HCT116 (cell line): ENCODE measurements at regions not wholly inside any gene's neighbourhood (a gene's known extent, or its start where the extent isn't known, plus 50 kb on each side); places are given as distances from the start of the nearest gene placed in this dataset.

Source experiments
- ATAC-seq: fragments of 200-7000 bp; cut with Tn5 transposase; 2 replicates; pipeline ENCODE4 v1.9.1; 2020; ENCODE audit warnings: mild to moderate bottlenecking, moderate library complexity
- BruUV-seq: library from RNA; stranded (reverse); fragments of 400-500 nt; replicated peaks from 2 replicates; lab custom pipeline; 2021; lab: Mats Ljungman, UMichigan
- CTCF ChIA-PET: fragments of 300-600 bp; sonication (Branson Sonifier 250); formaldehyde crosslinking; loops from one replicate; lab custom pipeline; 2021; ENCODE audit warnings: antibody characterized with exemption; lab: Charles Lee
- POLR2A ChIA-PET: fragments of 300-600, 350-600 bp; sonication (Branson Sonifier 250); formaldehyde crosslinking; loops from one replicate; lab custom pipeline; 2021; ENCODE audit warnings: antibody characterized with exemption; lab: Charles Lee
- RAD21 ChIA-PET, 2 experiments: fragments of 300-600 bp; sonication (Branson Sonifier 250); formaldehyde crosslinking; loops; one replicate each; lab custom pipeline; 2023; ENCODE audit warnings: low total read pairs in 2 of 2; ENCODE audit not compliant: uncharacterized antibody in 2 of 2, unreplicated experiment in 2 of 2, low non-redundant PET in 1 of 2; lab: Charles Lee
- DNase-seq: peaks from one replicate; pipeline ENCODE4 v3.0.0-alpha.2; 2010; ENCODE audit warnings: low read depth, low spot score
- H2AFZ ChIP-seq: fragments of 200-600 bp; shearing (Covaris generic), sonication (generic); 2 replicates; pipeline ENCODE4 v1.6.1; 2017; ENCODE audit warnings: low read depth, mixed run types, mixed read lengths, antibody characterized with exemption, low read length; ENCODE audit not compliant: poor library complexity, severe bottlenecking
- H3K27ac ChIP-seq: 2 replicates; pipeline ENCODE4 v1.5.1; 2012; ENCODE audit warnings: low read depth, low read length
- H3K27me3 ChIP-seq: fragments of 200-600 bp; sonication (generic); 2 replicates; pipeline ENCODE4 v1.6.1; 2016; ENCODE audit warnings: mixed run types, low read length, mixed read lengths; ENCODE audit not compliant: insufficient read depth
- H3K36me3 ChIP-seq, 2 experiments: fragments of 200-500 bp in 1 of 2; fragments of 200-600 bp in 1 of 2; sonication (Bioruptor generic) in 1 of 2; sonication (generic) in 1 of 2; 2 replicates each; pipeline versions ENCODE4 v1.5.1 to v1.6.1; 2014 to 2016; ENCODE audit warnings: low read length in 2 of 2, inconsistent platforms in 1 of 2, mixed read lengths in 1 of 2, mixed run types in 1 of 2; ENCODE audit not compliant: insufficient read depth in 2 of 2, control insufficient read depth in 1 of 2
- H3K4me1 ChIP-seq, 2 experiments: fragments of 200-600 bp in 1 of 2; sonication (generic) in 1 of 2; 2 replicates each; pipeline versions ENCODE4 v1.5.1 to v1.6.1; 2012 to 2017; ENCODE audit warnings: low read length in 2 of 2, inconsistent platforms in 1 of 2, mild to moderate bottlenecking in 1 of 2, mixed read lengths in 1 of 2, mixed run types in 1 of 2, moderate library complexity in 1 of 2; ENCODE audit not compliant: insufficient read depth in 2 of 2, control insufficient read depth in 1 of 2
- H3K4me2 ChIP-seq: fragments of 200-600 bp; sonication (generic); 2 replicates; pipeline ENCODE4 v1.6.1; 2017; ENCODE audit warnings: mixed run types, low read length, mixed read lengths
- H3K4me3 ChIP-seq, 2 experiments: fragments of 200-600 bp in 1 of 2; sonication (generic) in 1 of 2; replicated peaks in 1 of 2; 2 replicates each; pipeline ENCODE4 v1.5.1; 2011 to 2016; ENCODE audit warnings: low read length in 2 of 2, control low read depth in 1 of 2, low read depth in 1 of 2, mild to moderate bottlenecking in 1 of 2, mixed read lengths in 1 of 2, mixed run types in 1 of 2
- H3K79me2 ChIP-seq: fragments of 200-600 bp; sonication (generic); 2 replicates; pipeline ENCODE4 v1.6.1; 2017; ENCODE audit warnings: mild to moderate bottlenecking, mixed run types, low read length, moderate library complexity, mixed read lengths; ENCODE audit not compliant: insufficient read depth
- H3K9ac ChIP-seq: fragments of 200-600 bp; sonication (generic); 2 replicates; pipeline ENCODE4 v1.6.1; 2016; ENCODE audit warnings: low read length, mixed read lengths
- H3K9me2 ChIP-seq: fragments of 200-600 bp; sonication (generic), shearing (Covaris generic); 2 replicates; pipeline ENCODE4 v1.6.1; 2017; ENCODE audit warnings: mixed run types, mild to moderate bottlenecking, moderate library complexity; ENCODE audit not compliant: insufficient read depth
- H3K9me3 ChIP-seq, 2 experiments: fragments of 200-500 bp in 1 of 2; fragments of 200-600 bp in 1 of 2; sonication (Bioruptor generic) in 1 of 2; sonication (generic) in 1 of 2; 2 replicates each; pipeline ENCODE4 v1.6.1; 2014 to 2017; ENCODE audit warnings: low read length in 2 of 2, mixed read lengths in 2 of 2, inconsistent platforms in 1 of 2, low read depth in 1 of 2, mild to moderate bottlenecking in 1 of 2, mixed run types in 1 of 2, moderate library complexity in 1 of 2; ENCODE audit not compliant: control insufficient read depth in 1 of 2, insufficient read depth in 1 of 2
- H4K20me1 ChIP-seq: fragments of 200-600 bp; sonication (generic), shearing (Covaris generic); 2 replicates; pipeline ENCODE4 v1.6.1; 2017; ENCODE audit warnings: mixed run types, mild to moderate bottlenecking, moderate library complexity; ENCODE audit not compliant: insufficient read depth
- CBX3 ChIP-seq: IDR thresholded peaks from 2 replicates; pipeline ENCODE4 v1.6.1; 2012; ENCODE audit warnings: low read depth
- CEBPB ChIP-seq: IDR thresholded peaks from 2 replicates; pipeline ENCODE4 v1.6.1; 2012; ENCODE audit warnings: low read depth
- EZH2phosphoT487 ChIP-seq: fragments of 200-600 bp; IDR thresholded peaks from 2 replicates; pipeline ENCODE4 v1.6.1; 2018; ENCODE audit warnings: antibody characterized with exemption, borderline replicate concordance
- FOSL1 ChIP-seq: IDR thresholded peaks from 2 replicates; pipeline ENCODE4 v1.6.1; 2012; ENCODE audit warnings: low read depth
- JUND ChIP-seq: IDR thresholded peaks from 2 replicates; pipeline ENCODE4 v1.6.1; 2012
- POLR2AphosphoS5 ChIP-seq: IDR thresholded peaks from 2 replicates; pipeline ENCODE4 v1.6.1; 2011; ENCODE audit warnings: mild to moderate bottlenecking, low read depth, low read length, moderate library complexity
- SIN3A ChIP-seq: IDR thresholded peaks from 2 replicates; pipeline ENCODE4 v1.6.1; 2012; ENCODE audit warnings: low read depth
- SP1 ChIP-seq: IDR thresholded peaks from 2 replicates; pipeline ENCODE4 v1.6.1; 2012; ENCODE audit warnings: low read depth
- SRF ChIP-seq: IDR thresholded peaks from 2 replicates; pipeline ENCODE4 v1.6.1; 2012; ENCODE audit warnings: low read depth
- TCF7L2 ChIP-seq: IDR thresholded peaks from 2 replicates; pipeline ENCODE4 v1.7.0; 2011; ENCODE audit warnings: borderline replicate concordance, inconsistent platforms; ENCODE audit not compliant: insufficient read depth, insufficient read length; ENCODE audit errors: extremely low read depth
- YY1 ChIP-seq: IDR thresholded peaks from 2 replicates; pipeline ENCODE4 v1.6.1; 2011; ENCODE audit warnings: low read length, low read depth, moderate library complexity, mild to moderate bottlenecking; ENCODE audit not compliant: insufficient replicate concordance; ENCODE audit errors: extremely low read depth
- ZFX ChIP-seq: fragments of 450-650 bp; IDR thresholded peaks from 2 replicates; pipeline ENCODE4 v1.6.1; 2017
- ZNF274 ChIP-seq: fragments of 200-500 bp; sonication (Bioruptor generic); IDR thresholded peaks from 2 replicates; pipeline ENCODE4 v1.6.1; 2014; ENCODE audit warnings: mild to moderate bottlenecking, low read depth, low read length, inconsistent platforms
- intact Hi-C: fragments of 100-400 bp; cut with micrococcal nuclease; formaldehyde crosslinking; loops from 2 replicates; pipeline ENCODE4 v1.10.0; 2022
- TF ChIP-seq, protein P1 (sequence below): IDR thresholded peaks from 2 replicates; pipeline ENCODE4 v1.6.1; 2012; ENCODE audit warnings: low read depth
- TF ChIP-seq, protein P2 (sequence below): IDR thresholded peaks from 2 replicates; pipeline ENCODE4 v1.6.1; 2012
- TF ChIP-seq, protein P3 (sequence below), 3 experiments: fragments of 200-600 bp in 1 of 3; sonication (generic) in 1 of 3; IDR thresholded peaks in 2 of 3; conservative IDR thresholded peaks in 1 of 3; 2 replicates each; pipeline ENCODE4 v1.5.1; 2012 to 2017; ENCODE audit warnings: low read depth in 2 of 3, low read length in 2 of 3, antibody characterized with exemption in 1 of 3, borderline replicate concordance in 1 of 3, control low read depth in 1 of 3, mild to moderate bottlenecking in 1 of 3, mixed read lengths in 1 of 3, mixed run types in 1 of 3, moderate library complexity in 1 of 3; ENCODE audit not compliant: insufficient read depth in 1 of 3
- TF ChIP-seq, protein P4 (sequence below): IDR thresholded peaks from 2 replicates; pipeline ENCODE4 v1.6.1; 2012

DNA sequence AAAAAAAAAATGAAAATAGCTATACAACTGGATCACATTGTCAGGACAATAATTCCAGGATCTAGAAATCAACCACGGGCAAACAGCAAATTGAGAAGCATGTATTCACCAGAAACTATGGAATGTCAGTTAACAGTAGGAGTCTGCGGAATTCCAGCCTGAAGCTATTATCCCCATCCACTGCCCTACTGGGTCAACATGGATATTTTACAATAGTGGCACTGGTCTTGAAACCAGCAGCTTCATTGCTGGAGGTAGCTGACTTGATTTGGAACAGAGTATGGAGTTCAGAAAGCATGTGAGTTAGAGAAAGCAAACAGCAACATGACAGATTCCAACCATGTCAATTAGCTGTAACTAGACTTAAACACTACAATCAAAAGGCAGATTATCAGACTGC is 55.7 kb upstream of the PDE1A start:
- POLR2A ChIA-PET: no interaction called here
- CTCF ChIA-PET: no interaction called here
- no peak overlapping the region for H3K4me2 ChIP-seq
- RAD21 ChIA-PET: no interaction called here
- no peak for ATAC-seq
- no peak overlapping the region for H2AFZ ChIP-seq
- no peaks in the 10 kb centered on the region for H3K79me2 ChIP-seq
- H3K4me3 ChIP-seq: no peak overlapping the region
- no peak for DNase-seq
- no peaks in the 10 kb centered on the region for H3K9me2 ChIP-seq
- H3K9me3 ChIP-seq: no peaks in the 10 kb centered on the region
- H3K4me1 ChIP-seq: no peaks in the 10 kb centered on the region
- no peaks in the 10 kb centered on the region for H3K27me3 ChIP-seq
- H3K27ac ChIP-seq: no peak overlapping the region
- intact Hi-C loops: no loop called here
- H3K9ac ChIP-seq: no peak overlapping the region
- BruUV-seq: no TSS peak
- no peaks in the 10 kb centered on the region for H3K36me3 ChIP-seq
- TF ChIP-seq ZNF274 (no peak), YY1 (no peak), JUND (no peak), EZH2phosphoT487 (no peak), SIN3A (no peak), CEBPB (no peak)
- TF ChIP-seq, protein P1, sequence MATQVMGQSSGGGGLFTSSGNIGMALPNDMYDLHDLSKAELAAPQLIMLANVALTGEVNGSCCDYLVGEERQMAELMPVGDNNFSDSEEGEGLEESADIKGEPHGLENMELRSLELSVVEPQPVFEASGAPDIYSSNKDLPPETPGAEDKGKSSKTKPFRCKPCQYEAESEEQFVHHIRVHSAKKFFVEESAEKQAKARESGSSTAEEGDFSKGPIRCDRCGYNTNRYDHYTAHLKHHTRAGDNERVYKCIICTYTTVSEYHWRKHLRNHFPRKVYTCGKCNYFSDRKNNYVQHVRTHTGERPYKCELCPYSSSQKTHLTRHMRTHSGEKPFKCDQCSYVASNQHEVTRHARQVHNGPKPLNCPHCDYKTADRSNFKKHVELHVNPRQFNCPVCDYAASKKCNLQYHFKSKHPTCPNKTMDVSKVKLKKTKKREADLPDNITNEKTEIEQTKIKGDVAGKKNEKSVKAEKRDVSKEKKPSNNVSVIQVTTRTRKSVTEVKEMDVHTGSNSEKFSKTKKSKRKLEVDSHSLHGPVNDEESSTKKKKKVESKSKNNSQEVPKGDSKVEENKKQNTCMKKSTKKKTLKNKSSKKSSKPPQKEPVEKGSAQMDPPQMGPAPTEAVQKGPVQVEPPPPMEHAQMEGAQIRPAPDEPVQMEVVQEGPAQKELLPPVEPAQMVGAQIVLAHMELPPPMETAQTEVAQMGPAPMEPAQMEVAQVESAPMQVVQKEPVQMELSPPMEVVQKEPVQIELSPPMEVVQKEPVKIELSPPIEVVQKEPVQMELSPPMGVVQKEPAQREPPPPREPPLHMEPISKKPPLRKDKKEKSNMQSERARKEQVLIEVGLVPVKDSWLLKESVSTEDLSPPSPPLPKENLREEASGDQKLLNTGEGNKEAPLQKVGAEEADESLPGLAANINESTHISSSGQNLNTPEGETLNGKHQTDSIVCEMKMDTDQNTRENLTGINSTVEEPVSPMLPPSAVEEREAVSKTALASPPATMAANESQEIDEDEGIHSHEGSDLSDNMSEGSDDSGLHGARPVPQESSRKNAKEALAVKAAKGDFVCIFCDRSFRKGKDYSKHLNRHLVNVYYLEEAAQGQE: no peak
- H4K20me1 ChIP-seq: no peaks in the 10 kb centered on the region

DNA sequence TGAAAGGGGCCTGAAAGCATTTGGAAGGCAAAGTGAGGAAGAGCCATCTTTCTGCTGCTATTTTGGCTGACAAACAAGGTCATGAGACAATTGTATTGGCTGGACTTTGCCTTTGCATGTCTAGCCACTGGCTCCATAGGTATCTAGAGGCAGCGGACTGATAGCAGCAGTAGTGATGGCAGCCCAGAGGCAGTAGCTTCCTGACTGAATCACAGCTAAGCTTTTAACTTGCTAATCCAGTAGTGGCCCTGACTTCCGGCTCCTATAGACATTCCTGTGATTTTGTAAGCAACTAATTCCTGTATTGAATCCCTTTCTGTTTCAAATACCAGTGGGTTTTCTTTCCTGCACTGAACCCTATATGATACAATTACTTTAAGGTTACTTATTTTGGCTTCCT is 69.8 kb upstream of the PDE1A start:
- Histone ChIP-seq H3K4me3 (no peak overlapping the region), H3K9me2 (no peaks in the 10 kb centered on the region), H3K27me3 (no peaks in the 10 kb centered on the region), H3K27ac (no peak overlapping the region), H3K36me3 (no peaks in the 10 kb centered on the region), H3K4me1 (no peaks in the 10 kb centered on the region), H3K9ac (no peak overlapping the region), H3K79me2 (no peaks in the 10 kb centered on the region), H4K20me1 (no peaks in the 10 kb centered on the region), H3K4me2 (no peak overlapping the region), H2AFZ (no peak overlapping the region), H3K9me3 (no peaks in the 10 kb centered on the region)
- BruUV-seq: no TSS peak
- RAD21 ChIA-PET: no interaction called here
- POLR2A ChIA-PET: no interaction called here
- ATAC-seq (no peak), DNase-seq (no peak)
- CTCF ChIA-PET: no interaction called here
- intact Hi-C loops: no loop called here
- TF ChIP-seq TCF7L2: no peak
- no peak for TF ChIP-seq POLR2AphosphoS5
- TF ChIP-seq FOSL1: no peak
- no peak for TF ChIP-seq YY1
- TF ChIP-seq SP1: no peak
- no peak for TF ChIP-seq ZFX
- TF ChIP-seq, protein P2, sequence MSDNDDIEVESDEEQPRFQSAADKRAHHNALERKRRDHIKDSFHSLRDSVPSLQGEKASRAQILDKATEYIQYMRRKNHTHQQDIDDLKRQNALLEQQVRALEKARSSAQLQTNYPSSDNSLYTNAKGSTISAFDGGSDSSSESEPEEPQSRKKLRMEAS: no peak
- TF ChIP-seq, protein P3, sequence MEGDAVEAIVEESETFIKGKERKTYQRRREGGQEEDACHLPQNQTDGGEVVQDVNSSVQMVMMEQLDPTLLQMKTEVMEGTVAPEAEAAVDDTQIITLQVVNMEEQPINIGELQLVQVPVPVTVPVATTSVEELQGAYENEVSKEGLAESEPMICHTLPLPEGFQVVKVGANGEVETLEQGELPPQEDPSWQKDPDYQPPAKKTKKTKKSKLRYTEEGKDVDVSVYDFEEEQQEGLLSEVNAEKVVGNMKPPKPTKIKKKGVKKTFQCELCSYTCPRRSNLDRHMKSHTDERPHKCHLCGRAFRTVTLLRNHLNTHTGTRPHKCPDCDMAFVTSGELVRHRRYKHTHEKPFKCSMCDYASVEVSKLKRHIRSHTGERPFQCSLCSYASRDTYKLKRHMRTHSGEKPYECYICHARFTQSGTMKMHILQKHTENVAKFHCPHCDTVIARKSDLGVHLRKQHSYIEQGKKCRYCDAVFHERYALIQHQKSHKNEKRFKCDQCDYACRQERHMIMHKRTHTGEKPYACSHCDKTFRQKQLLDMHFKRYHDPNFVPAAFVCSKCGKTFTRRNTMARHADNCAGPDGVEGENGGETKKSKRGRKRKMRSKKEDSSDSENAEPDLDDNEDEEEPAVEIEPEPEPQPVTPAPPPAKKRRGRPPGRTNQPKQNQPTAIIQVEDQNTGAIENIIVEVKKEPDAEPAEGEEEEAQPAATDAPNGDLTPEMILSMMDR (IDR thresholded peaks at IDR 0.05 in 2 of 3, conservative IDR thresholded peaks at IDR 0.05 in 1 of 3; ENCODE audit: borderline replicate concordance in 1 of 3, insufficient read depth in 1 of 3, low read depth in 2 of 3, low read length in 2 of 3): no peak
- TF ChIP-seq, protein P4, sequence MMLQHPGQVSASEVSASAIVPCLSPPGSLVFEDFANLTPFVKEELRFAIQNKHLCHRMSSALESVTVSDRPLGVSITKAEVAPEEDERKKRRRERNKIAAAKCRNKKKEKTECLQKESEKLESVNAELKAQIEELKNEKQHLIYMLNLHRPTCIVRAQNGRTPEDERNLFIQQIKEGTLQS: no peak
- TF ChIP-seq SIN3A: no peak
- no peak for TF ChIP-seq CBX3
- TF ChIP-seq SRF: no peak
